Mammary epithelial cell (primary cell): ENCODE measurements at regions not wholly inside any gene's neighbourhood (a gene's known extent, or its start where the extent isn't known, plus 50 kb on each side); places are given as distances from the start of the nearest gene placed in this dataset.

Experiments used
- EZH2 ChIP-seq: IDR thresholded peaks from 2 replicates; pipeline ENCODE4 v1.6.1; 2012; ENCODE audit warnings: low read length, inconsistent platforms, borderline replicate concordance
- TF ChIP-seq, protein P1 (sequence below), 2 donors: IDR thresholded peaks in 1 of 2; conservative IDR thresholded peaks in 1 of 2; 2 replicates each; pipeline ENCODE4 v1.5.1; 2011 to 2012; ENCODE audit warnings: inconsistent platforms in 2 of 2, low read length in 2 of 2, mild to moderate bottlenecking in 2 of 2, control low read depth in 1 of 2, low read depth in 1 of 2; ENCODE audit not compliant: insufficient read depth in 1 of 2; ENCODE audit errors: extremely low read depth in 1 of 2

DNA sequence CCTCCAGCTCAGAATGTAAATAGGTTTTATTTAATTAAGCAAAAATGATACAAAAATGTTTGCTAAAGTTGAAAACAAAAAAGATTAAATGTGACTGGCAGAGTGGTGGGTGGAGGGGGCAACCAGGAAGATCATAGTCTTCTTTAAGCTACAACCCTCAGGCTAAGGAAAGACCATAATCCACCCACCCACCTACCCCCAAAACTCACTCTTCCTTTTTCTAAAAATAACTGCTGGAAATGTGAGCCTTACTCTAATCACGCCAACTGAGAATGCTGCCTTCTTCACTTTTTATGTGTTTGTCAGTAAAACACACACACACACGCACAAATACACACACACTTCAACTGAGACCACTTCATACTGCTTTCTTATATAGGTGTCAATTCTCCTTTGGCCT lies 230.0 kb upstream of the EGLN3 start:
- TF ChIP-seq, protein P1, sequence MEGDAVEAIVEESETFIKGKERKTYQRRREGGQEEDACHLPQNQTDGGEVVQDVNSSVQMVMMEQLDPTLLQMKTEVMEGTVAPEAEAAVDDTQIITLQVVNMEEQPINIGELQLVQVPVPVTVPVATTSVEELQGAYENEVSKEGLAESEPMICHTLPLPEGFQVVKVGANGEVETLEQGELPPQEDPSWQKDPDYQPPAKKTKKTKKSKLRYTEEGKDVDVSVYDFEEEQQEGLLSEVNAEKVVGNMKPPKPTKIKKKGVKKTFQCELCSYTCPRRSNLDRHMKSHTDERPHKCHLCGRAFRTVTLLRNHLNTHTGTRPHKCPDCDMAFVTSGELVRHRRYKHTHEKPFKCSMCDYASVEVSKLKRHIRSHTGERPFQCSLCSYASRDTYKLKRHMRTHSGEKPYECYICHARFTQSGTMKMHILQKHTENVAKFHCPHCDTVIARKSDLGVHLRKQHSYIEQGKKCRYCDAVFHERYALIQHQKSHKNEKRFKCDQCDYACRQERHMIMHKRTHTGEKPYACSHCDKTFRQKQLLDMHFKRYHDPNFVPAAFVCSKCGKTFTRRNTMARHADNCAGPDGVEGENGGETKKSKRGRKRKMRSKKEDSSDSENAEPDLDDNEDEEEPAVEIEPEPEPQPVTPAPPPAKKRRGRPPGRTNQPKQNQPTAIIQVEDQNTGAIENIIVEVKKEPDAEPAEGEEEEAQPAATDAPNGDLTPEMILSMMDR (conservative IDR thresholded peaks at IDR 0.05 in 1 of 2, IDR thresholded peaks at IDR 0.05 in 1 of 2; ENCODE audit: extremely low read depth in 1 of 2, insufficient read depth in 1 of 2, low read depth in 1 of 2, low read length in 2 of 2) = no peak
- TF ChIP-seq EZH2 = no peak
